ENCODE measurements at regions not wholly inside any gene's neighbourhood (a gene's known extent, or its start where the extent isn't known, plus 50 kb on each side); places are given as distances from the start of the nearest gene placed in this dataset.
"Not testable (repeated sequence)": the region's sequence is repeated elsewhere in the genome, so short reads cannot be mapped to it uniquely, and the experiment has no call there.

DNA sequence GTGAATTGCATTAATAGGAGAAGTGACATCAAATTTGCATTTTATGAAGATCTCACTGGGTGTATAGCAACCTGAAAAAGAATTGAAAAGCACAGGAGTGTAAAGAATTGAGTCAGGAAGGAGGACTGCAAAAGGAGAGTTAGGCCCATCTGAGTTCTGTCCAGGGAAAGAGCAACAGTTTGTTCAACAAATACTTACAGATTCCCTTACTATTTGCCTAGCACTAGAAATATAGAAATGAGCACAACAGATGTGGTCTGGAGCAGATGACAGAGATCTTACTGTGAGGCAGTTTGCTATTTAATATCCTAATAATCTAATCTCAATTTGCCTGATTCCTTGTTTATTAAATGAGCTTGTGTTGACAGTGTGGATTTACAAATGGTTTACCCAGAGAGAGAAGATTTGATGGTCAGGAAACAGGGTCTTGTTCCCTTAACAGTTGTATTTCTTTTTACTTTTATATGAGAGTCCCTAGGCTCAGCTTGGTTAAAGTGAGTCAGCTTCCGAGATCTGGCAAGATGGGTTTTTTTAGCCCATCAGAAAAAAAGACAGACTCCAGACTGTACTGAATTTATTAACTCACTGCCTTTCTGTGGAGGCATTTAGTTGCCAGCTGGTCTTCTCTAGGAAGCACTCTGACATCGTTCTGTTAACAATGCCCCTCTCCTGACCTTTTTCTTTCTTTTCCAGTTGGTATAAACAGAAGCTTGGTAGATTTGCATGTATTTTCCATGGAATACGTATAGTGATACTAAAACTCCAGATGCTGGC is 229.7 kb downstream of the TTC6 start:
- H3K36me3 Mint-ChIP-seq (ENCODE audit: insufficient read depth, unreplicated experiment), result peaks cover 7% of the 10 kb centered on the region
- H3K4me1 Mint-ChIP-seq (ENCODE audit: insufficient read depth, unreplicated experiment), result no peaks in the 10 kb centered on the region
- POLR2A ChIA-PET, result interaction anchor here (1.1 kb wide), 1 partner anchor 32 kb away, joined by 6 read pairs; no protein-coding TSS in a partner anchor
- no peaks in the 10 kb centered on the region for H3K27me3 Mint-ChIP-seq (ENCODE audit: insufficient read depth, unreplicated experiment)
- TF ChIP-seq CTCF (IDR thresholded peaks at IDR 0.05; ENCODE audit: unreplicated experiment), result no peak
- H3K27ac Mint-ChIP-seq (ENCODE audit: low read depth, unreplicated experiment), result no peak overlapping the region
- intact Hi-C loops (cut with micrococcal nuclease), result no loop called here
- DNase-seq (ENCODE audit: unreplicated experiment), result no peak
- no peaks in the 10 kb centered on the region for H3K9me3 Mint-ChIP-seq (ENCODE audit: unreplicated experiment)
- no TSS peak for BruUV-seq (replicated peaks)
- CTCF ChIA-PET, result interaction anchor here (0.9 kb wide), 1 partner anchor 595 kb away, joined by 3 read pairs; no protein-coding TSS in a partner anchor
- H3K4me3 Mint-ChIP-seq (ENCODE audit: unreplicated experiment), result no peak overlapping the region

- BruUV-seq (replicated peaks), result no TSS peak
These were observed 231.4 kb downstream of the TTC6 start for GRCh38 chr14:37826869-37827268.

GRCh38 chr14:37830271-37830670 is 234.8 kb downstream of the TTC6 start:
- Mint-ChIP-seq H3K27me3 (ENCODE audit: insufficient read depth, unreplicated experiment) (no peaks in the 10 kb centered on the region), H3K4me3 (ENCODE audit: unreplicated experiment) (no peak overlapping the region), H3K36me3 (ENCODE audit: insufficient read depth, unreplicated experiment) (no peaks in the 10 kb centered on the region), H3K27ac (ENCODE audit: low read depth, unreplicated experiment) (no peak overlapping the region), H3K9me3 (ENCODE audit: unreplicated experiment) (peaks cover 27% of the 10 kb centered on the region), H3K4me1 (ENCODE audit: insufficient read depth, unreplicated experiment) (no peaks in the 10 kb centered on the region)
- DNase-seq (ENCODE audit: unreplicated experiment), result no peak
- BruUV-seq (replicated peaks), result no TSS peak
- TF ChIP-seq CTCF (IDR thresholded peaks at IDR 0.05; ENCODE audit: unreplicated experiment), result no peak
- POLR2A ChIA-PET, result no interaction called here
- CTCF ChIA-PET, result no interaction called here
- intact Hi-C loops (cut with micrococcal nuclease), result no loop called here

More at GRCh38 chr14:37826869-37827268, 231.4 kb downstream of the TTC6 start:
- ChIA-PET POLR2A (no interaction called here), CTCF (no interaction called here)
- Mint-ChIP-seq H3K36me3 (ENCODE audit: insufficient read depth, unreplicated experiment) (no peaks in the 10 kb centered on the region), H3K27me3 (ENCODE audit: insufficient read depth, unreplicated experiment) (no peaks in the 10 kb centered on the region), H3K4me3 (ENCODE audit: unreplicated experiment) (no peak overlapping the region), H3K27ac (ENCODE audit: low read depth, unreplicated experiment) (no peak overlapping the region), H3K4me1 (ENCODE audit: insufficient read depth, unreplicated experiment) (no peaks in the 10 kb centered on the region), H3K9me3 (ENCODE audit: unreplicated experiment) (peaks cover 6% of the 10 kb centered on the region)
- intact Hi-C loops (cut with micrococcal nuclease), result no loop called here
- TF ChIP-seq CTCF (IDR thresholded peaks at IDR 0.05; ENCODE audit: unreplicated experiment), result no peak
- no peak for DNase-seq (ENCODE audit: unreplicated experiment)

GRCh38 chr14:37834275-37834674 is 238.8 kb downstream of the TTC6 start:
- DNase-seq (ENCODE audit: unreplicated experiment), result no peak
- Mint-ChIP-seq H3K4me3 (ENCODE audit: unreplicated experiment) (no peak overlapping the region), H3K9me3 (ENCODE audit: unreplicated experiment) (peaks cover 36% of the 10 kb centered on the region), H3K27me3 (ENCODE audit: insufficient read depth, unreplicated experiment) (no peaks in the 10 kb centered on the region), H3K4me1 (ENCODE audit: insufficient read depth, unreplicated experiment) (no peaks in the 10 kb centered on the region), H3K27ac (ENCODE audit: low read depth, unreplicated experiment) (no peak overlapping the region), H3K36me3 (ENCODE audit: insufficient read depth, unreplicated experiment) (no peaks in the 10 kb centered on the region)
- ChIA-PET POLR2A (no interaction called here), CTCF (no interaction called here)
- TF ChIP-seq CTCF (IDR thresholded peaks at IDR 0.05; ENCODE audit: unreplicated experiment), result no peak
- intact Hi-C loops (cut with micrococcal nuclease), result no loop called here
- BruUV-seq (replicated peaks), result no TSS peak

- intact Hi-C loops (cut with micrococcal nuclease); DNase-seq (ENCODE audit: unreplicated experiment); H3K36me3 Mint-ChIP-seq (ENCODE audit: insufficient read depth, unreplicated experiment); H3K27me3 Mint-ChIP-seq (ENCODE audit: insufficient read depth, unreplicated experiment); BruUV-seq (replicated peaks); H3K4me1 Mint-ChIP-seq (ENCODE audit: insufficient read depth, unreplicated experiment); H3K4me3 Mint-ChIP-seq (ENCODE audit: unreplicated experiment); POLR2A ChIA-PET; H3K27ac Mint-ChIP-seq (ENCODE audit: low read depth, unreplicated experiment): not testable (repeated sequence)
- peaks cover 24% of the 10 kb centered on the region for H3K9me3 Mint-ChIP-seq (ENCODE audit: unreplicated experiment)
- CTCF ChIA-PET, result interaction anchor here (0.7 kb wide), 1 partner anchor 36 kb away, joined by 3 read pairs; no protein-coding TSS in a partner anchor
These were observed 243.3 kb downstream of the TTC6 start for GRCh38 chr14:37838778-37839177.

DNA sequence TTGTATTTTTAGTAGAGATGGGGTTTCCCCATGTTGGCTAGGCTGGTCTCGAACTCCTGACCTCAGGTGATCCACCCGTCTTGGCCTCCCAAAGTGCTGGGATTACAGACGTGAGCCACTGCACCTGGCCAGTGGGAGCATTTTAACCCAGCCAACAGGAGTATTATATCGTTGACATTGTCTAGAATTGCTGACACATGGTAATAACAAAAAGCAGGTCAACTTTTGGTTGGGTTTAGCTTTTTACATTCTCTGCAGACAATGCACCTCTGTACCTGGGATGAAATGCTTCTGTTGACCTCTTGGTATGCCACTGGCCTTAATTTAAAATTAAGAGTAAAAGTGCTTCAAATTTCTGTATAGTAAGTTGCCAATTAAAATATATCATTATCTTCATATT is 245.6 kb downstream of the TTC6 start:
- DNase-seq (ENCODE audit: unreplicated experiment); H3K9me3 Mint-ChIP-seq (ENCODE audit: unreplicated experiment); H3K36me3 Mint-ChIP-seq (ENCODE audit: insufficient read depth, unreplicated experiment); H3K27ac Mint-ChIP-seq (ENCODE audit: low read depth, unreplicated experiment); POLR2A ChIA-PET; BruUV-seq (replicated peaks); H3K4me1 Mint-ChIP-seq (ENCODE audit: insufficient read depth, unreplicated experiment); H3K4me3 Mint-ChIP-seq (ENCODE audit: unreplicated experiment); H3K27me3 Mint-ChIP-seq (ENCODE audit: insufficient read depth, unreplicated experiment); intact Hi-C loops (cut with micrococcal nuclease): not testable (repeated sequence)
- CTCF ChIA-PET, result interaction anchor here (0.6 to 1.0 kb wide), 3 partner anchors 34 to 606 kb away, joined by 3 to 4 read pairs (median 4); no protein-coding TSS in a partner anchor
